Activated T-cell treated with anti-CD3 and anti-CD28 coated beads, Interleukin-2, amount 50 U/mL, for 24 hours (primary cell): ENCODE measurements at regions not wholly inside any gene's neighbourhood (a gene's known extent, or its start where the extent isn't known, plus 50 kb on each side); places are given as distances from the start of the nearest gene placed in this dataset.

ENCODE experiments used
- DNase-seq: peaks from one replicate; pipeline ENCODE4 v3.0.0-alpha.2; 2020
- H3K27ac Mint-ChIP-seq: 2 replicates; pipeline ENCODE4 v1.8.0; 2020; ENCODE audit warnings: mild to moderate bottlenecking, mixed read lengths
- H3K27me3 Mint-ChIP-seq: 2 replicates; pipeline ENCODE4 v1.8.0; 2020; ENCODE audit warnings: mixed read lengths
- H3K36me3 Mint-ChIP-seq: 2 replicates; pipeline ENCODE4 v1.8.0; 2020; ENCODE audit warnings: low read depth, mixed read lengths
- H3K4me1 Mint-ChIP-seq: 2 replicates; pipeline ENCODE4 v1.8.0; 2020; ENCODE audit warnings: low read depth, mixed read lengths
- H3K4me3 Mint-ChIP-seq: 2 replicates; pipeline ENCODE4 v1.8.0; 2020; ENCODE audit warnings: mild to moderate bottlenecking, moderate library complexity, mixed read lengths
- H3K9me3 Mint-ChIP-seq: 2 replicates; pipeline ENCODE4 v1.8.0; 2020; ENCODE audit warnings: mixed read lengths

- H3K36me3 Mint-ChIP-seq, result no peaks in the 10 kb centered on the region
- H3K4me3 Mint-ChIP-seq, result no peak overlapping the region
- H3K4me1 Mint-ChIP-seq, result no peaks in the 10 kb centered on the region
- H3K27ac Mint-ChIP-seq, result no peak overlapping the region
- no peaks in the 10 kb centered on the region for H3K9me3 Mint-ChIP-seq
- H3K27me3 Mint-ChIP-seq, result peaks cover 5% of the 10 kb centered on the region
- no peak for DNase-seq
Observed at GRCh38 chr14:66129224-66129623, 356.9 kb upstream of the CCDC196 start.

GRCh38 chr14:66131111-66131510 is 355.1 kb upstream of the CCDC196 start:
- H3K4me1 Mint-ChIP-seq, result no peaks in the 10 kb centered on the region
- no peak overlapping the region for H3K27ac Mint-ChIP-seq
- no peak for DNase-seq
- no peaks in the 10 kb centered on the region for H3K27me3 Mint-ChIP-seq
- no peak overlapping the region for H3K4me3 Mint-ChIP-seq
- no peaks in the 10 kb centered on the region for H3K9me3 Mint-ChIP-seq
- H3K36me3 Mint-ChIP-seq, result no peaks in the 10 kb centered on the region

- Mint-ChIP-seq H3K4me1 (no peaks in the 10 kb centered on the region), H3K9me3 (no peaks in the 10 kb centered on the region), H3K27ac (no peak overlapping the region), H3K4me3 (no peak overlapping the region), H3K36me3 (no peaks in the 10 kb centered on the region), H3K27me3 (no peaks in the 10 kb centered on the region)
- no peak for DNase-seq
Observed at GRCh38 chr14:66133666-66134065, 352.5 kb upstream of the CCDC196 start.

- DNase-seq, result no peak
Observed at GRCh38 chr14:66135831-66136230, 350.3 kb upstream of the CCDC196 start.

GRCh38 chr14:66137081-66137480 is 349.1 kb upstream of the CCDC196 start:
- DNase-seq, result no peak
- Mint-ChIP-seq H3K27ac (no peak overlapping the region), H3K36me3 (no peaks in the 10 kb centered on the region), H3K9me3 (no peaks in the 10 kb centered on the region), H3K4me3 (no peak overlapping the region), H3K4me1 (no peaks in the 10 kb centered on the region), H3K27me3 (no peaks in the 10 kb centered on the region)

More at GRCh38 chr14:66135831-66136230, 350.3 kb upstream of the CCDC196 start:
- Mint-ChIP-seq H3K27ac (no peak overlapping the region), H3K9me3 (no peaks in the 10 kb centered on the region), H3K4me1 (no peaks in the 10 kb centered on the region), H3K27me3 (no peaks in the 10 kb centered on the region), H3K4me3 (no peak overlapping the region), H3K36me3 (no peaks in the 10 kb centered on the region)

GRCh38 chr14:66139432-66139831 is 346.7 kb upstream of the CCDC196 start:
- H3K9me3 Mint-ChIP-seq, result no peaks in the 10 kb centered on the region
- peaks cover 4% of the 10 kb centered on the region for H3K27me3 Mint-ChIP-seq
- H3K27ac Mint-ChIP-seq, result no peak overlapping the region
- DNase-seq, result no peak
- no peak overlapping the region for H3K4me3 Mint-ChIP-seq
- H3K4me1 Mint-ChIP-seq, result no peaks in the 10 kb centered on the region
- no peaks in the 10 kb centered on the region for H3K36me3 Mint-ChIP-seq

GRCh38 chr14:66140213-66140918 is 345.8 kb upstream of the CCDC196 start:
- Mint-ChIP-seq H3K9me3 (no peaks in the 10 kb centered on the region), H3K27me3 (peaks cover 12% of the 10 kb centered on the region), H3K27ac (no peak overlapping the region), H3K4me3 (no peak overlapping the region), H3K4me1 (no peaks in the 10 kb centered on the region), H3K36me3 (no peaks in the 10 kb centered on the region)
- DNase-seq, result no peak

GRCh38 chr14:66140963-66141362 is 345.2 kb upstream of the CCDC196 start:
- H3K4me3 Mint-ChIP-seq, result no peak overlapping the region
- H3K4me1 Mint-ChIP-seq, result no peaks in the 10 kb centered on the region
- DNase-seq, result no peak
- no peaks in the 10 kb centered on the region for H3K36me3 Mint-ChIP-seq
- no peaks in the 10 kb centered on the region for H3K9me3 Mint-ChIP-seq
- H3K27ac Mint-ChIP-seq, result no peak overlapping the region
- peaks cover 17% of the 10 kb centered on the region for H3K27me3 Mint-ChIP-seq

GRCh38 chr14:66141733-66142132 is 344.4 kb upstream of the CCDC196 start:
- no peak overlapping the region for H3K27ac Mint-ChIP-seq
- H3K4me1 Mint-ChIP-seq, result no peaks in the 10 kb centered on the region
- H3K4me3 Mint-ChIP-seq, result no peak overlapping the region
- no peaks in the 10 kb centered on the region for H3K9me3 Mint-ChIP-seq
- no peaks in the 10 kb centered on the region for H3K36me3 Mint-ChIP-seq
- peaks cover 19% of the 10 kb centered on the region for H3K27me3 Mint-ChIP-seq
- no peak for DNase-seq

- H3K36me3 Mint-ChIP-seq, result no peaks in the 10 kb centered on the region
- H3K4me1 Mint-ChIP-seq, result no peaks in the 10 kb centered on the region
- no peak for DNase-seq
- H3K27ac Mint-ChIP-seq, result no peak overlapping the region
- no peak overlapping the region for H3K4me3 Mint-ChIP-seq
- peaks cover 31% of the 10 kb centered on the region for H3K27me3 Mint-ChIP-seq
- H3K9me3 Mint-ChIP-seq, result no peaks in the 10 kb centered on the region
Observed at GRCh38 chr14:66143387-66144112, 342.6 kb upstream of the CCDC196 start.

GRCh38 chr14:66152302-66152701 is 333.9 kb upstream of the CCDC196 start:
- no peaks in the 10 kb centered on the region for H3K4me1 Mint-ChIP-seq
- no peak overlapping the region for H3K4me3 Mint-ChIP-seq
- DNase-seq, result no peak
- H3K9me3 Mint-ChIP-seq, result no peaks in the 10 kb centered on the region
- no peaks in the 10 kb centered on the region for H3K36me3 Mint-ChIP-seq
- no peak overlapping the region for H3K27ac Mint-ChIP-seq
- peaks cover 6% of the 10 kb centered on the region for H3K27me3 Mint-ChIP-seq

- H3K36me3 Mint-ChIP-seq, result no peaks in the 10 kb centered on the region
- peaks cover 4% of the 10 kb centered on the region for H3K27me3 Mint-ChIP-seq
- H3K27ac Mint-ChIP-seq, result no peak overlapping the region
- no peaks in the 10 kb centered on the region for H3K4me1 Mint-ChIP-seq
- no peaks in the 10 kb centered on the region for H3K9me3 Mint-ChIP-seq
- H3K4me3 Mint-ChIP-seq, result no peak overlapping the region
- DNase-seq, result no peak
Observed at GRCh38 chr14:66152747-66153146, 333.4 kb upstream of the CCDC196 start.

GRCh38 chr14:66163023-66163422 is 323.1 kb upstream of the CCDC196 start:
- no peak for DNase-seq

GRCh38 chr14:66165337-66165736 is 320.8 kb upstream of the CCDC196 start:
- no peaks in the 10 kb centered on the region for H3K9me3 Mint-ChIP-seq
- no peaks in the 10 kb centered on the region for H3K4me1 Mint-ChIP-seq
- no peaks in the 10 kb centered on the region for H3K36me3 Mint-ChIP-seq
- DNase-seq, result no peak
- peaks cover 3% of the 10 kb centered on the region for H3K27me3 Mint-ChIP-seq
- no peak overlapping the region for H3K4me3 Mint-ChIP-seq
- H3K27ac Mint-ChIP-seq, result no peak overlapping the region

More at GRCh38 chr14:66163023-66163422, 323.1 kb upstream of the CCDC196 start:
- H3K4me3 Mint-ChIP-seq, result no peak overlapping the region
- peaks cover 6% of the 10 kb centered on the region for H3K27me3 Mint-ChIP-seq
- no peaks in the 10 kb centered on the region for H3K9me3 Mint-ChIP-seq
- no peaks in the 10 kb centered on the region for H3K4me1 Mint-ChIP-seq
- no peaks in the 10 kb centered on the region for H3K36me3 Mint-ChIP-seq
- no peak overlapping the region for H3K27ac Mint-ChIP-seq

GRCh38 chr14:66174453-66174891 is 311.7 kb upstream of the CCDC196 start:
- no peaks in the 10 kb centered on the region for H3K4me1 Mint-ChIP-seq
- H3K36me3 Mint-ChIP-seq, result no peaks in the 10 kb centered on the region
- H3K4me3 Mint-ChIP-seq, result no peak overlapping the region
- no peak for DNase-seq
- peaks cover 14% of the 10 kb centered on the region for H3K27me3 Mint-ChIP-seq
- H3K27ac Mint-ChIP-seq, result no peak overlapping the region
- H3K9me3 Mint-ChIP-seq, result no peaks in the 10 kb centered on the region
